CD14-positive monocyte (primary cell): ENCODE measurements at regions not wholly inside any gene's neighbourhood (a gene's known extent, or its start where the extent isn't known, plus 50 kb on each side); places are given as distances from the start of the nearest gene placed in this dataset.

Source experiments
- DNase-seq, 3 donors: peaks; one replicate each; pipeline ENCODE4 v3.0.0-alpha.2; 2011 to 2022
- H2AFZ ChIP-seq: 2 replicates; pipeline ENCODE4 v1.6.0; 2012; ENCODE audit warnings: mild to moderate bottlenecking, low read depth, low read length, inconsistent platforms; ENCODE audit not compliant: insufficient read depth, poor library complexity, severe bottlenecking
- H3K27ac ChIP-seq, 2 donors: 1 replicate in 1 of 2; 2 replicates in 1 of 2; pipeline ENCODE4 v1.5.1; 2012 to 2013; ENCODE audit warnings: low read length in 2 of 2, control low read depth in 1 of 2, inconsistent platforms in 1 of 2, low read depth in 1 of 2, mild to moderate bottlenecking in 1 of 2
- H3K27me3 ChIP-seq, 2 donors: one replicate each; pipeline versions ENCODE4 v1.6.0 to v1.6.1; 2011 to 2013; ENCODE audit warnings: low read length in 2 of 2; ENCODE audit not compliant: control insufficient read depth in 2 of 2, insufficient read depth in 2 of 2
- H3K36me3 ChIP-seq, 2 donors: replicated peaks in 1 of 2; 1 replicate in 1 of 2; 2 replicates in 1 of 2; pipeline versions ENCODE4 v1.5.1 to v1.6.1; 2012 to 2013; ENCODE audit warnings: low read length in 2 of 2, control low read depth in 1 of 2, inconsistent platforms in 1 of 2, mild to moderate bottlenecking in 1 of 2; ENCODE audit not compliant: insufficient read depth in 2 of 2, control insufficient read depth in 1 of 2
- H3K4me1 ChIP-seq, 2 donors: 1 replicate in 1 of 2; 2 replicates in 1 of 2; pipeline versions ENCODE4 v1.5.1 to v1.6.1; 2012 to 2013; ENCODE audit warnings: low read length in 2 of 2, control low read depth in 1 of 2, inconsistent platforms in 1 of 2, mild to moderate bottlenecking in 1 of 2, moderate library complexity in 1 of 2; ENCODE audit not compliant: insufficient read depth in 2 of 2, control insufficient read depth in 1 of 2
- H3K4me2 ChIP-seq: replicated peaks from 2 replicates; pipeline ENCODE3; 2012; ENCODE audit warnings: low read length, moderate library complexity, mild to moderate bottlenecking; ENCODE audit not compliant: poor library complexity, severe bottlenecking; ENCODE audit errors: extremely low read depth
- H3K4me3 ChIP-seq, 3 experiments: fragments of 200-600 bp in 1 of 3; sonication (generic) in 1 of 3; replicated peaks in 1 of 3; 1 replicate in 2 of 3; 2 replicates in 1 of 3; pipeline ENCODE4 v1.5.1; 2011 to 2013; ENCODE audit warnings: low read length in 3 of 3, mild to moderate bottlenecking in 3 of 3, control low read depth in 2 of 3, low read depth in 2 of 3, inconsistent platforms in 1 of 3, moderate library complexity in 1 of 3
- H3K79me2 ChIP-seq: 2 replicates; pipeline ENCODE4 v1.6.0; 2012; ENCODE audit warnings: mild to moderate bottlenecking, control low read depth, inconsistent platforms, low read length, moderate library complexity; ENCODE audit not compliant: insufficient read depth
- H3K9ac ChIP-seq: 2 replicates; pipeline ENCODE4 v1.6.0; 2017; ENCODE audit warnings: low read length, mild to moderate bottlenecking; ENCODE audit not compliant: insufficient read depth, poor library complexity, severe bottlenecking
- H3K9me3 ChIP-seq, 2 donors: replicated peaks in 1 of 2; 1 replicate in 1 of 2; 2 replicates in 1 of 2; pipeline versions ENCODE4 v1.5.1 to v1.6.1; 2012 to 2013; ENCODE audit warnings: low read length in 2 of 2, control low read depth in 1 of 2; ENCODE audit not compliant: control insufficient read depth in 1 of 2, insufficient read depth in 1 of 2
- H4K20me1 ChIP-seq: 2 replicates; pipeline ENCODE4 v1.6.0; 2012; ENCODE audit warnings: mild to moderate bottlenecking, low read length, control low read depth, moderate library complexity; ENCODE audit not compliant: insufficient read depth
- H3K27ac Mint-ChIP-seq, 7 donors: one replicate each; pipeline ENCODE4 v1.8.0; 2020; ENCODE audit warnings: mild to moderate bottlenecking in 7 of 7, mixed read lengths in 7 of 7, moderate library complexity in 6 of 7, inconsistent platforms in 2 of 7
- H3K27me3 Mint-ChIP-seq, 3 donors: one replicate each; pipeline ENCODE4 v1.8.0; 2021 to 2022; ENCODE audit warnings: low read depth in 3 of 3, mild to moderate bottlenecking in 3 of 3, mixed read lengths in 3 of 3, moderate library complexity in 3 of 3, inconsistent platforms in 1 of 3
- H3K36me3 Mint-ChIP-seq, 2 donors: one replicate each; pipeline ENCODE4 v1.8.0; 2020; ENCODE audit warnings: mixed read lengths in 2 of 2, inconsistent platforms in 1 of 2, mild to moderate bottlenecking in 1 of 2
- H3K4me1 Mint-ChIP-seq: one replicate; pipeline ENCODE4 v1.8.0; 2020; ENCODE audit warnings: mild to moderate bottlenecking, mixed read lengths
- H3K4me3 Mint-ChIP-seq, 2 donors: one replicate each; pipeline ENCODE4 v1.8.0; 2020; ENCODE audit warnings: mild to moderate bottlenecking in 2 of 2, mixed read lengths in 2 of 2, moderate library complexity in 1 of 2
- H3K9me3 Mint-ChIP-seq, 7 donors: one replicate each; pipeline ENCODE4 v1.8.0; 2020 to 2022; ENCODE audit warnings: mixed read lengths in 7 of 7, mild to moderate bottlenecking in 6 of 7, moderate library complexity in 6 of 7, inconsistent platforms in 2 of 7
- CTCF ChIP-seq: fragments of 200-600 bp; IDR thresholded peaks from one replicate; pipeline ENCODE4 v1.8.0; 2022; ENCODE audit warnings: antibody characterized with exemption, mild to moderate bottlenecking
- WGBS: methylation state at CpG from one replicate; pipeline ENCODE4 v1.1.5; 2013; ENCODE audit warnings: missing lambda C conversion rate; ENCODE audit not compliant: insufficient coverage; 5-methylcytosine and 5-hydroxymethylcytosine counted together
- intact Hi-C, 2 donors: fragments of 100-400 bp; cut with micrococcal nuclease; formaldehyde crosslinking; loops; one replicate each; pipeline versions ENCODE4 v1.15.0 to v1.15.1; 2023

GRCh38 chr13:56906909-56907308 is 233.8 kb upstream of the PRR20A start:
- Mint-ChIP-seq H3K4me3 (no peak overlapping the region), H3K4me1 (no peaks in the 10 kb centered on the region), H3K9me3 (peaks cover 0 to 15% (median 3%) of the 10 kb centered on the region in 7 donors), H3K36me3 (no peaks in the 10 kb centered on the region), H3K27me3 (peaks cover 0 to 4% (median 0%) of the 10 kb centered on the region in 3 donors), H3K27ac (no peak overlapping the region)
- intact Hi-C loops: no loop called here
- no peak for DNase-seq
- H3K9me3 ChIP-seq: peaks cover 3 to 15% of the 10 kb centered on the region in 2 donors
- no peak for TF ChIP-seq CTCF
- H3K4me3 ChIP-seq: no peak overlapping the region
- H3K4me1 ChIP-seq: no peaks in the 10 kb centered on the region
- 80% methylated on average over 1 of the region's 1 CpG for WGBS
- no peaks in the 10 kb centered on the region for H3K36me3 ChIP-seq
- H3K4me2 ChIP-seq: no peak overlapping the region
- no peaks in the 10 kb centered on the region for H3K79me2 ChIP-seq
- no peak overlapping the region for H3K27ac ChIP-seq
- no peak overlapping the region for H2AFZ ChIP-seq
- H3K9ac ChIP-seq: no peak overlapping the region
- no peaks in the 10 kb centered on the region for H3K27me3 ChIP-seq
- no peaks in the 10 kb centered on the region for H4K20me1 ChIP-seq

- H4K20me1 ChIP-seq: no peaks in the 10 kb centered on the region
- peaks cover 0 to 9% (median 1%) of the 10 kb centered on the region in 7 donors for H3K9me3 Mint-ChIP-seq
- H3K36me3 Mint-ChIP-seq: no peaks in the 10 kb centered on the region
- no peak overlapping the region for H3K4me2 ChIP-seq
- TF ChIP-seq CTCF: no peak
- H3K27me3 Mint-ChIP-seq: peaks cover 0 to 4% (median 0%) of the 10 kb centered on the region in 3 donors
- no peaks in the 10 kb centered on the region for H3K4me1 ChIP-seq
- no peak overlapping the region for H3K4me3 Mint-ChIP-seq
- no peaks in the 10 kb centered on the region for H3K36me3 ChIP-seq
- no peaks in the 10 kb centered on the region for H3K4me1 Mint-ChIP-seq
- H3K4me3 ChIP-seq: no peak overlapping the region
- no peak overlapping the region for H3K27ac ChIP-seq
- DNase-seq: no peak
- H3K27ac Mint-ChIP-seq: no peak overlapping the region
- no peak overlapping the region for H3K9ac ChIP-seq
- peaks cover 0 to 12% of the 10 kb centered on the region in 2 donors for H3K9me3 ChIP-seq
- no peaks in the 10 kb centered on the region for H3K79me2 ChIP-seq
- H3K27me3 ChIP-seq: no peaks in the 10 kb centered on the region
- H2AFZ ChIP-seq: no peak overlapping the region
- no CpG with 5 or more reads among the region's 2 CpGs for WGBS
- intact Hi-C loops: no loop called here
These were observed 233.0 kb upstream of the PRR20A start for GRCh38 chr13:56907766-56908165.
